T1000 (cell line): ENCODE measurements at regions not wholly inside any gene's neighbourhood (a gene's known extent, or its start where the extent isn't known, plus 50 kb on each side); places are given as distances from the start of the nearest gene placed in this dataset.
"Not testable (repeated sequence)": the region's sequence is repeated elsewhere in the genome, so short reads cannot be mapped to it uniquely, and the experiment has no call there.

Source experiments
- DNase-seq: peaks from one replicate; lab custom pipeline; 2025; ENCODE audit warnings: mixed read lengths; lab: John Stamatoyannopoulos, UW

GRCh38 chr3:124364317-124365020 lies 365.8 kb upstream of the UMPS start:
- DNase-seq = no peak

- not testable (repeated sequence) for DNase-seq
These were observed 363.6 kb upstream of the UMPS start for GRCh38 chr3:124366655-124367054.

- DNase-seq = no peak
These were observed 357.5 kb upstream of the UMPS start for GRCh38 chr3:124372775-124373174.

- DNase-seq = no peak
These were observed 356.7 kb upstream of the UMPS start for GRCh38 chr3:124373524-124373923.

GRCh38 chr3:124374583-124374982 lies 355.7 kb upstream of the UMPS start:
- DNase-seq = no peak

- no peak for DNase-seq
These were observed 348.5 kb upstream of the UMPS start for GRCh38 chr3:124381575-124382333.

- no peak for DNase-seq
These were observed 347.2 kb upstream of the UMPS start for GRCh38 chr3:124383051-124383450.

GRCh38 chr3:124383846-124384466 lies 346.3 kb upstream of the UMPS start:
- DNase-seq = no peak

- no peak for DNase-seq
These were observed 345.7 kb upstream of the UMPS start for GRCh38 chr3:124384527-124384926.

GRCh38 chr3:124385996-124386395 lies 344.3 kb upstream of the UMPS start:
- DNase-seq = no peak

GRCh38 chr3:124386996-124387595 lies 343.2 kb upstream of the UMPS start:
- DNase-seq = no peak

GRCh38 chr3:124391774-124392173 lies 338.5 kb upstream of the UMPS start:
- no peak for DNase-seq

- no peak for DNase-seq
These were observed 336.9 kb upstream of the UMPS start for GRCh38 chr3:124393340-124393739.

- no peak for DNase-seq
These were observed 335.1 kb upstream of the UMPS start for GRCh38 chr3:124395162-124395561.

- no peak for DNase-seq
These were observed 334.5 kb upstream of the UMPS start for GRCh38 chr3:124395584-124396338.

- DNase-seq = no peak
These were observed 333.8 kb upstream of the UMPS start for GRCh38 chr3:124396339-124396950.

- no peak for DNase-seq
These were observed 333.2 kb upstream of the UMPS start for GRCh38 chr3:124397088-124397487.

GRCh38 chr3:124398594-124398993 lies 331.7 kb upstream of the UMPS start:
- no peak for DNase-seq

GRCh38 chr3:124401843-124402242 lies 328.4 kb upstream of the UMPS start:
- DNase-seq = no peak

- DNase-seq = no peak
These were observed 327.5 kb upstream of the UMPS start for GRCh38 chr3:124402791-124403190.

GRCh38 chr3:124404621-124405020 lies 325.6 kb upstream of the UMPS start:
- DNase-seq = no peak

- DNase-seq = no peak
These were observed 323.0 kb upstream of the UMPS start for GRCh38 chr3:124407260-124407659.
